ENCODE measurements at regions not wholly inside any gene's neighbourhood (a gene's known extent, or its start where the extent isn't known, plus 50 kb on each side); places are given as distances from the start of the nearest gene placed in this dataset.

GRCh38 chr2:160889439-160890170, 270.6 kb upstream of the TANK start:
- DNase-seq = no peak

GRCh38 chr2:160890667-160891352, 269.4 kb upstream of the TANK start:
- DNase-seq = no peak

- DNase-seq = no peak
Measured at GRCh38 chr2:160891353-160891740, 268.9 kb upstream of the TANK start.

- DNase-seq = no peak
Measured at GRCh38 chr2:160892204-160892603, 268.0 kb upstream of the TANK start.

- DNase-seq = no peak
Measured at GRCh38 chr2:160893581-160893980, 266.6 kb upstream of the TANK start.

GRCh38 chr2:160898581-160899307, 261.5 kb upstream of the TANK start:
- no peak for DNase-seq

- no peak for DNase-seq
Measured at GRCh38 chr2:160901613-160902012, 258.6 kb upstream of the TANK start.

GRCh38 chr2:160905862-160906261, 254.4 kb upstream of the TANK start:
- DNase-seq = no peak

GRCh38 chr2:160906878-160907277, 253.3 kb upstream of the TANK start:
- no peak for DNase-seq

GRCh38 chr2:160907738-160908137, 252.5 kb upstream of the TANK start:
- no peak for DNase-seq

GRCh38 chr2:160908157-160908556, 252.1 kb upstream of the TANK start:
- DNase-seq = no peak

- DNase-seq = no peak
Measured at GRCh38 chr2:160909781-160910242, 250.4 kb upstream of the TANK start.

GRCh38 chr2:160910681-160911080, 249.5 kb upstream of the TANK start:
- DNase-seq = no peak

GRCh38 chr2:160911258-160911657, 249.0 kb upstream of the TANK start:
- no peak for DNase-seq

GRCh38 chr2:160912276-160912675, 248.0 kb upstream of the TANK start:
- DNase-seq = no peak

- no peak for DNase-seq
Measured at GRCh38 chr2:160913323-160913722, 246.9 kb upstream of the TANK start.

GRCh38 chr2:160914217-160914616, 246.0 kb upstream of the TANK start:
- no peak for DNase-seq

- DNase-seq = no peak
Measured at GRCh38 chr2:160916300-160916699, 243.9 kb upstream of the TANK start.

- DNase-seq = no peak
Measured at GRCh38 chr2:160917850-160918249, 242.4 kb upstream of the TANK start.

GRCh38 chr2:160918258-160918657, 242.0 kb upstream of the TANK start:
- no peak for DNase-seq

- peak; percentile 46 to 51 for DNase-seq
Measured at GRCh38 chr2:160918906-160919503, 241.2 kb upstream of the TANK start.

GRCh38 chr2:160920061-160920460, 240.2 kb upstream of the TANK start:
- no peak for DNase-seq

- no peak for DNase-seq
Measured at GRCh38 chr2:160920791-160921303, 239.4 kb upstream of the TANK start.
